ENCODE measurements at regions not wholly inside any gene's neighbourhood (a gene's known extent, or its start where the extent isn't known, plus 50 kb on each side); places are given as distances from the start of the nearest gene placed in this dataset.

DNA sequence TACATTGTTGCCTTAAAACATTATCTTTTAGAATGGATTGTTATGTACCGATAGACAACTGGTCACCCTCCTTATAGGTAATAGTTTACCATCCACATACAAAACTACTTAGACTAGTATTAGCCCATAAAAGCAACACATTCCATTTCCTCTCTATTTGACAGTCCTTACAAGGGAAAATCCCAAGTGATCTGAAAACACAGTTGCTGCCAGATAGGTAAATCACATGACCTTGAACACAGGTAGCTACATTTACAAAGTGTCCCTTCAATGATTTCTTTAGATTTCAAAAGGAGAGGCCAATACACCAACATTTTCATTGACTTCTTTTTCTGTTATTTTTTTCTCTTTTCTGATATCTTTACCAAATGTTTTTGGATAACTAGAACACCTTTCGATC, 102.9 kb upstream of the SMYD2 start:
- DNase-seq: no peak
- Histone ChIP-seq H3K4me3 (no peak overlapping the region), H3K36me3 (ENCODE audit: low read depth) (no peaks in the 10 kb centered on the region), H3K4me1 (ENCODE audit: low read depth) (no peaks in the 10 kb centered on the region), H3K9me3 (no peaks in the 10 kb centered on the region)
- TF ChIP-seq, protein P1, sequence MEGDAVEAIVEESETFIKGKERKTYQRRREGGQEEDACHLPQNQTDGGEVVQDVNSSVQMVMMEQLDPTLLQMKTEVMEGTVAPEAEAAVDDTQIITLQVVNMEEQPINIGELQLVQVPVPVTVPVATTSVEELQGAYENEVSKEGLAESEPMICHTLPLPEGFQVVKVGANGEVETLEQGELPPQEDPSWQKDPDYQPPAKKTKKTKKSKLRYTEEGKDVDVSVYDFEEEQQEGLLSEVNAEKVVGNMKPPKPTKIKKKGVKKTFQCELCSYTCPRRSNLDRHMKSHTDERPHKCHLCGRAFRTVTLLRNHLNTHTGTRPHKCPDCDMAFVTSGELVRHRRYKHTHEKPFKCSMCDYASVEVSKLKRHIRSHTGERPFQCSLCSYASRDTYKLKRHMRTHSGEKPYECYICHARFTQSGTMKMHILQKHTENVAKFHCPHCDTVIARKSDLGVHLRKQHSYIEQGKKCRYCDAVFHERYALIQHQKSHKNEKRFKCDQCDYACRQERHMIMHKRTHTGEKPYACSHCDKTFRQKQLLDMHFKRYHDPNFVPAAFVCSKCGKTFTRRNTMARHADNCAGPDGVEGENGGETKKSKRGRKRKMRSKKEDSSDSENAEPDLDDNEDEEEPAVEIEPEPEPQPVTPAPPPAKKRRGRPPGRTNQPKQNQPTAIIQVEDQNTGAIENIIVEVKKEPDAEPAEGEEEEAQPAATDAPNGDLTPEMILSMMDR (IDR thresholded peaks at IDR 0.05): no peak
- intact Hi-C loops (cut with DNase I, micrococcal nuclease): no loop called here
- no peak for ATAC-seq

DNA sequence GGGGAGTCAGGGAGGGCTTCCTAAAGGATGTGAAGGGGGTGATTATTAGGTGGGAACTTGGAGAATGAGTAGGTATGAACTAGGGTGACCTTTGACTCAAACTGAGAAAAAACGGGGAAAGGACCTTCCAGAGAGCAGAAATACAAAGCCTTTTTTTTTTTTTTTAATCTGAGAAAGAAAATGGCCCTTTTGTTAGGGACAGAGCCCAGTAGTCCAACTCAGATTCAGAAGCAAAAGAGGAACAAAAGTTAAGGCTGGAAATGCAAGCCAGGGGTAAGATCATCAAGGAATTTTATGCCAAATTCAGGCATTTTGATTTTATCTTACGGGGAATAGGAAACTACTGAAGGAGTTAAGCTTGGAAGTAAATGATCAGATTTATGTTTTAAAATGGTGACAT, 96.0 kb upstream of the SMYD2 start:
- H3K9me3 ChIP-seq: no peaks in the 10 kb centered on the region
- intact Hi-C loops (cut with DNase I, micrococcal nuclease): no loop called here
- H3K36me3 ChIP-seq (ENCODE audit: low read depth): no peaks in the 10 kb centered on the region
- no peak for DNase-seq
- TF ChIP-seq, protein P1 (IDR thresholded peaks at IDR 0.05): no peak
- ATAC-seq: no peak
- no peaks in the 10 kb centered on the region for H3K4me1 ChIP-seq (ENCODE audit: low read depth)
- H3K4me3 ChIP-seq: no peak overlapping the region

DNA sequence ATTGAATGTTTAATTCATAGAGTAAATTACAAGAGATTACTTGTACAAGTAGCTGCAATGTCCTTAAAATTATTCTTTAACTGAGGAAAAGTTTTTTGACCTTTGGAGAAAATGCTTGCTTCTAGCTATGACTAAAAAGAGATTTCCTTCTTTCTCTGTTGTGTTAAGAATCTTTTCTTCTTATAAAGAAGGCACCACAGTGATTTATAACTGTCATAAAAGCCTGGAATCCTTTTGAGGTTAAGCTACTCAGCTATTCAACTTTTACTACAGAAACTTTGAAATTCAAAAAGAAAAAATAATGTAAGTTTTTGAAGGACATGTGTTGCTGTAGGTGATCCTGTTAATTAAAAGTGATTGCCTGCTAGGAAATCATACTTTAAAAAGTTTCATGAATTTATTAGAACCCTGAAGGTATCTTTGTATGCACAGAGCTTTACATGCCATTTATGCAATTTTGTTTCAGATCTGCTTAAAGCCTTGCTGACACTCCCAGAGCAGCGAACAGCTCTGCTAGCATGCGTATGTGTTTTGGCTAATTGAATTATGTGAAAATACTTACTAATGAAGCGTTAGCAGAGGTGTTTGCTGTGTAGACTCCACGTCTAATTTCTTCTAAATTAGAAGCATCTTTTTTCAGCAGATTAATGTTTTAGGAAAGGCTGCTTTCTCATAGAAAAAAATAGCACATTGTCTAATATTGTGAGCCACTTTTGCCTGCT, 94.7 kb upstream of the SMYD2 start:
- Histone ChIP-seq H3K4me1 (ENCODE audit: low read depth) (no peaks in the 10 kb centered on the region), H3K9me3 (no peaks in the 10 kb centered on the region), H3K4me3 (no peak overlapping the region), H3K36me3 (ENCODE audit: low read depth) (no peaks in the 10 kb centered on the region)
- ATAC-seq (no peak), DNase-seq (no peak)
- intact Hi-C loops (cut with DNase I, micrococcal nuclease): no loop called here
- TF ChIP-seq, protein P1 (IDR thresholded peaks at IDR 0.05): no peak

DNA sequence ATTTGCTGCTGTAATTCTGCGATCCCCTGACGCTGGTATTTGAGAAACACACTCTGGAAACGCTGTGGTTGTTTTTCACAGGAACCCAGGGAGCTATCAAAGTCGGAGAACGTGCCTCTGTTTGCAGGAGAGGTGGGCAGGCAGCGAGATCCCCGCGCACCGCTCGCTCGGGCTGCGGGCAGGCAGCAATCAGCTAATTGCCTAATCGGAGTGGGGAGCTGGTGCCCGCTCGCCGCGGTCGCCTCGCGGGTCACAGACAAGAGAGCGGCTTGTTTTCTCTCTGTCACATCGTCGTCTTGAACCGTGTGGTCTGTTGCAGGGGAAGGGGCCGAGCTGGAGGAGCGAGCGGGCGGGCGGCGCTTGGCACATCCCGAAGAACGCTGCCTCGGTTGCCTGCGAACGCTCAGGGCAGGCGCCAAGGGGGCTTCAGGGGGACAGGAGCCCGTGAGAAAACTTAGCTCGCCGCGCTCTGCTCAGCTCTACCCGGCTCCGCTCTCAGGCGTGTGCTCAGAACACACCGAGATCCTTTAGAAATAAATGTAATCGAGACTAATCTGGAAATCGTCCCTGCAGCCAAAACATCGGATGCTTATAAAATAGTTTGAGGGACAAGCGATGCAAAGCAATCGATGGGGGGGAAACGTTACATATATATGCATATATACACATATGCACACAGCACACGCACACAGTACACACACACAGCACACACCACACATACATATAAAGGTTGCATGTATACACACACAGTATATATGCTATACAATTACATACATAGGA, 93.6 kb upstream of the SMYD2 start:
- ATAC-seq (no peak), DNase-seq (no peak)
- Histone ChIP-seq H3K36me3 (ENCODE audit: low read depth) (no peaks in the 10 kb centered on the region), H3K4me3 (no peak overlapping the region), H3K9me3 (no peaks in the 10 kb centered on the region), H3K4me1 (ENCODE audit: low read depth) (no peaks in the 10 kb centered on the region)
- intact Hi-C loops (cut with DNase I, micrococcal nuclease): no loop called here
- TF ChIP-seq, protein P1 (IDR thresholded peaks at IDR 0.05): no peak

GRCh38 chr1:214187933-214188332, 93.0 kb upstream of the SMYD2 start:
- H3K36me3 ChIP-seq (ENCODE audit: low read depth): no peaks in the 10 kb centered on the region
- TF ChIP-seq, protein P1 (IDR thresholded peaks at IDR 0.05): no peak
- H3K4me1 ChIP-seq (ENCODE audit: low read depth): no peaks in the 10 kb centered on the region
- ATAC-seq (no peak), DNase-seq (no peak)
- no peak overlapping the region for H3K4me3 ChIP-seq
- no peaks in the 10 kb centered on the region for H3K9me3 ChIP-seq
- intact Hi-C loops (cut with DNase I, micrococcal nuclease): no loop called here
